Lung (tissue), 11 donors: ENCODE measurements at regions not wholly inside any gene's neighbourhood (a gene's known extent, or its start where the extent isn't known, plus 50 kb on each side); places are given as distances from the start of the nearest gene placed in this dataset.

Source experiments
- ATAC-seq: fragments of 200-7000 bp; cut with Tn5 transposase; one replicate; pipeline ENCODE4 v1.9.1; 2020; ENCODE audit warnings: moderate number of reproducible peaks; ENCODE audit not compliant: insufficient read depth, low FRiP score
- DNase-seq, 3 donors: peaks; one replicate each; pipeline ENCODE4 v3.0.0-alpha.2; 2013 to 2017
- H3K27ac ChIP-seq, 2 donors: one replicate each; pipeline ENCODE4 v1.5.1; 2013; ENCODE audit warnings: mild to moderate bottlenecking in 2 of 2, moderate library complexity in 2 of 2, control low read depth in 1 of 2, inconsistent platforms in 1 of 2, low read depth in 1 of 2, low read length in 1 of 2
- H3K27me3 ChIP-seq, 3 donors: one replicate each; pipeline ENCODE4 v1.5.1; 2013; ENCODE audit warnings: low read length in 2 of 3; ENCODE audit not compliant: control insufficient read depth in 3 of 3, insufficient read depth in 3 of 3
- H3K36me3 ChIP-seq, 4 donors: one replicate each; pipeline ENCODE4 v1.5.1; 2013; ENCODE audit warnings: low read length in 4 of 4, mild to moderate bottlenecking in 1 of 4, moderate library complexity in 1 of 4; ENCODE audit not compliant: control insufficient read depth in 4 of 4, insufficient read depth in 4 of 4
- H3K4me1 ChIP-seq, 5 donors: one replicate each; pipeline ENCODE4 v1.5.1; 2013; ENCODE audit warnings: low read length in 5 of 5, mild to moderate bottlenecking in 2 of 5, moderate library complexity in 1 of 5; ENCODE audit not compliant: control insufficient read depth in 5 of 5, insufficient read depth in 5 of 5
- H3K4me3 ChIP-seq: one replicate; pipeline ENCODE4 v1.5.1; 2013; ENCODE audit warnings: mild to moderate bottlenecking, control low read depth, moderate library complexity
- H3K9ac ChIP-seq, 2 donors: one replicate each; pipeline ENCODE4 v1.5.1; 2013; ENCODE audit warnings: low read length in 2 of 2, control low read depth in 1 of 2; ENCODE audit not compliant: insufficient read depth in 1 of 2
- H3K9me3 ChIP-seq, 4 donors: one replicate each; pipeline ENCODE4 v1.5.1; 2013; ENCODE audit warnings: low read length in 3 of 4, mild to moderate bottlenecking in 1 of 4, moderate library complexity in 1 of 4; ENCODE audit not compliant: control insufficient read depth in 4 of 4, insufficient read depth in 3 of 4
- WGBS, 2 donors: extraction: QIAGEN DNeasy Blood & Tissue Kit; methylation state at CpG; one replicate each; pipeline ENCODE4 v1.1.7; 2013; 5-methylcytosine and 5-hydroxymethylcytosine counted together
- TF ChIP-seq, protein P1 (sequence below): IDR thresholded peaks from 2 replicates; pipeline ENCODE4 v1.5.1; 2012; ENCODE audit warnings: mild to moderate bottlenecking; ENCODE audit errors: control extremely low read depth, extremely low read depth
- donor health status: control.
- donor health status: control.
- donor health status: Bipolar disorder and iron deficiency.
- donor health status: healthy.
- donor health status: DM: yes; HTN: yes; CAD: no.

DNA sequence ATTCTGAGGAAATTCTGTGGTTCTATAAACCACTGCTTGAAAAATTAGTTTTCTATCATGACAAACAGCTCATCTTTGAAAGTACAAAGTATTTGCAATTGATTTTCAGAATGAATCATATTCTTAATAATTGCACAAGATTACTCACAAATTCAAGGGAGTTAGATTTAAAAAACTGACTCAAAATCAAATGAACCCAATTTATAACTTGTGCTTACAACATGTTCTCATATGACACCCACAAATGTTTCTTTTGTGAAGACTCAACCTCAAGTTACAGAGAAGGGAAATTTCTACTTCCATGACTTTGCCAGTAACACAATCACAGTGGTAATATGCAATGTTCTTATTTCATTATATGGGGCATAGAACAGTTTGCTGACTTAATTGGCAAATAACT is 272.0 kb upstream of the ACTBL2 start:
- Histone ChIP-seq H3K9me3 (no peaks in the 10 kb centered on the region), H3K4me1 (no peaks in the 10 kb centered on the region), H3K4me3 (no peak overlapping the region), H3K27ac (no peak overlapping the region), H3K9ac (no peak overlapping the region), H3K27me3 (no peaks in the 10 kb centered on the region), H3K36me3 (no peaks in the 10 kb centered on the region)
- DNase-seq = no peak
- ATAC-seq = no peak
- TF ChIP-seq, protein P1, sequence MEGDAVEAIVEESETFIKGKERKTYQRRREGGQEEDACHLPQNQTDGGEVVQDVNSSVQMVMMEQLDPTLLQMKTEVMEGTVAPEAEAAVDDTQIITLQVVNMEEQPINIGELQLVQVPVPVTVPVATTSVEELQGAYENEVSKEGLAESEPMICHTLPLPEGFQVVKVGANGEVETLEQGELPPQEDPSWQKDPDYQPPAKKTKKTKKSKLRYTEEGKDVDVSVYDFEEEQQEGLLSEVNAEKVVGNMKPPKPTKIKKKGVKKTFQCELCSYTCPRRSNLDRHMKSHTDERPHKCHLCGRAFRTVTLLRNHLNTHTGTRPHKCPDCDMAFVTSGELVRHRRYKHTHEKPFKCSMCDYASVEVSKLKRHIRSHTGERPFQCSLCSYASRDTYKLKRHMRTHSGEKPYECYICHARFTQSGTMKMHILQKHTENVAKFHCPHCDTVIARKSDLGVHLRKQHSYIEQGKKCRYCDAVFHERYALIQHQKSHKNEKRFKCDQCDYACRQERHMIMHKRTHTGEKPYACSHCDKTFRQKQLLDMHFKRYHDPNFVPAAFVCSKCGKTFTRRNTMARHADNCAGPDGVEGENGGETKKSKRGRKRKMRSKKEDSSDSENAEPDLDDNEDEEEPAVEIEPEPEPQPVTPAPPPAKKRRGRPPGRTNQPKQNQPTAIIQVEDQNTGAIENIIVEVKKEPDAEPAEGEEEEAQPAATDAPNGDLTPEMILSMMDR = no peak

DNA sequence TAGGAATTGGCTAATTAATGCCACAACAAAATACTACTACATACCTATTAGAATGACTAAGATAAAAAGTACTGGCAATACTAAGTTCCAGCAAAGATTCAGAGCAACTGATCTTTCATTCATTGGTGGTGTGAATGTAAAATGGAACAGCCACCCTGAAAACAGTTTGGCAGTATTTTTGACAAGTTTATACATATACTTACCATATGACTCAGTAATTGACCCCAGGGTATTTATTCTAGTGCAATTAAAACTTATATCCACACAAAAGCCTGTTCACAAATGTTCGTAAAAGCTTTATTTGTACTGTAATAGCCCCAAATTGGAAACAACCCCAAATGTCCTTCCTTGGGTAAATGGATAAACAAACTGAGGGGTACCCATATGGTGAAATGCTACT is 270.8 kb upstream of the ACTBL2 start:
- 92 to 98% methylated on average over 1 of the region's 1 CpG for WGBS, 2 donors
- no peak for ATAC-seq

DNA sequence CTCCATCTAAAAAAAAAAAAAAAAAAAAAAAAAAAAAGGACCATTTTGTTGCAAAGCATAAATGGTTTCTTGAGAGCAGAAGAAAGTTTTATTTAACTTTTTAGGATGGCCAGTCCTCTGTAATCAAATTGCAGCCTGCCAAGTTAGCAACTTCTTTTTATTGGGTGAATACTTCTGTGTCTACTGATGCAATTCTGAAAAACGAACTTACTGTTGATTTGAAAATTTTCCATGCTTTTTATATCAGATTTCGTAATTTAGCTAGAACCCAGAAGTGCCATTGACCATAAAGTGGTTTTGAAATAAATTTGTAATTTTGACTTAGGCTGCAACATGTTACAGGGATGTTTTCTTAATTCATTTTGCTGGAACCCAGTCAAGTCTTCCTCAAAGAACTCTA is 269.1 kb upstream of the ACTBL2 start:
- Histone ChIP-seq H3K27ac (no peak overlapping the region), H3K4me1 (no peaks in the 10 kb centered on the region), H3K27me3 (no peaks in the 10 kb centered on the region), H3K9me3 (no peaks in the 10 kb centered on the region), H3K9ac (no peak overlapping the region), H3K36me3 (no peaks in the 10 kb centered on the region), H3K4me3 (no peak overlapping the region)
- WGBS, 2 donors = 33 to 40% methylated on average over 2 of the region's 2 CpGs
- ATAC-seq = no peak
- TF ChIP-seq, protein P1 = no peak
- peak in 2 of 3 donors; percentile 17 to 26 for DNase-seq

More for the DNA sequence above, 270.8 kb upstream of the ACTBL2 start:
- no peak for DNase-seq
- no peak overlapping the region for H3K9ac ChIP-seq
- H3K4me1 ChIP-seq = no peaks in the 10 kb centered on the region
- no peaks in the 10 kb centered on the region for H3K9me3 ChIP-seq
- no peak overlapping the region for H3K27ac ChIP-seq
- H3K4me3 ChIP-seq = no peak overlapping the region
- no peaks in the 10 kb centered on the region for H3K27me3 ChIP-seq
- H3K36me3 ChIP-seq = no peaks in the 10 kb centered on the region
- TF ChIP-seq, protein P1 = no peak

DNA sequence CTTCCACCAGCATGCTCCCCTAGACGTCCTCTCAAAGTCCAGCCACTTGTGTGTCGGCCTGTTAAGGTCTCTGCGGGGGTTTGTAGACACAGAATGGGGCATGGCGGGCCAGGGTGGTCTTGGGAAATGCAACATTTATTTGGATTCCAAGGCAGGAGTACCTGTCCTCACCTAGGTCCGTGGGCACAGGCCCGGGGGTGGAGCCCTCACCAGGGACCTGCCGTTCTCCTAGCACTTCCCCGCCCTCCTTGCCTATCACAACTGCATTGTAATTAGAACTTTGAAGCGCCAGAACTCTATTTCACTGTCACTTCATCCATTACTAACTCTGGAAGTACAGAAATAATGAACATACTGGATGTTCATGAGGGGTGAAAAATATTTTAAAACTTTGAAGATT is 268.3 kb upstream of the ACTBL2 start:
- H3K9me3 ChIP-seq = no peaks in the 10 kb centered on the region
- no peaks in the 10 kb centered on the region for H3K27me3 ChIP-seq
- H3K4me3 ChIP-seq = no peak overlapping the region
- 89 to 92% methylated on average over 9 of the region's 9 CpGs for WGBS, 2 donors
- H3K4me1 ChIP-seq = no peaks in the 10 kb centered on the region
- TF ChIP-seq, protein P1 = no peak
- no peaks in the 10 kb centered on the region for H3K36me3 ChIP-seq
- no peak overlapping the region for H3K27ac ChIP-seq
- ATAC-seq (no peak), DNase-seq (no peak)
- no peak overlapping the region for H3K9ac ChIP-seq
